NCI-H748 (cell line): ENCODE measurements at regions not wholly inside any gene's neighbourhood (a gene's known extent, or its start where the extent isn't known, plus 50 kb on each side); places are given as distances from the start of the nearest gene placed in this dataset.
"Not testable (repeated sequence)": the region's sequence is repeated elsewhere in the genome, so short reads cannot be mapped to it uniquely, and the experiment has no call there.

Experiments
- DNase-seq: peaks from one replicate; lab custom pipeline; 2025; ENCODE audit not compliant: unreplicated experiment; lab: John Stamatoyannopoulos, UW

DNA sequence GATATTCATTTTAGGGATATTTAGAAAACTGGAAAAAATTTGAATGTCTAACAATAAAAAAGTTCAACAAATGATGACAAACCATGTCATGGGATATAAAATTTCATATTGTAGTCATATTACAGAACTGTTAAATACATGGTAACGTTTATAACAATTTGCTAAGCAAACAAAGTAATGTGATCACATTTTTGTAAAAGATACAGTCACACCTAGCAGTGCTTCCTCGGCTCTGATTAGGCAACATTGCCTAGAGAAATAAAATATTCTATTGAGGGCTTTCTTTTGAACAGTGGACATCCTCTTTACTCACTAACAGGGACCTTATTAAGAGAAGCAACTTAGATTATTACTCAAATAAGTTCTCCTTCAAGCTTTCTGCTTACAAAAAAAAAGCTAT is 605.5 kb downstream of the GATA3 start:
- no peak for DNase-seq

DNA sequence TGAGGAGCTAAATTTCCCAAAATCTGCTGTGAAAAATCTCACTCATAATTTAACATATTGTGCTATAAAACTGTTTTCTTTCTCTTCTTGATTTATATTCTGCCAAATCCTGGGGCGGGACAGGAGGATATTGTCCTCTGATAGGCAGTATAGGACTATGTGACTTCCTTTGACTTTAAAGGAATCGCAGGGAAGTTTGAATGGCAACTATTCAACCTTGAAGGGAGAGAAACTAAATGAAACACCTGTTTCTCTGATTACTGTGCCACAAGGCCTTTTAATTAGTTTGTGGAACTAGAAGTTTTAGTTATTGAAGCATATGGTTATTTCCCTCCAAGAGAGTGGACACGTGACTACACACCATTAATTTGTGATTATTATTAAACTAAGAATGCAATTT is 607.4 kb downstream of the GATA3 start:
- no peak for DNase-seq

DNA sequence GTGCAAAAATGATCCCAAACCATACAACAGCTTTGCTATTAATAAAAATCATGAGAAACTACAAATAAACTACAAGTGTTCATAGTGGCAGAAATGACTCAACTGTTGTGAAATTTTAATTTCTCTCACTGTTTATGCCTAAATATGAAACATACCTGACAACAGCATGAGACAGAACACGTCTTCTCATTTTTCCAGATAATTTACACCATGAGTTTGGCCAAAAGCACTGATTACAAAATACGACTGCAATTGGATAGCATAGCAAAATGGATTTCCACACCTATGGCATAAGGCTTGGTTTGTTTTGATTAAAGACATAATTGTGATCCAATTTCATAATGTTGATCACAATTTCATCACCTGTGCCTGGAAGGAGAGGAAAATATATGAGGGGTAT is 608.6 kb downstream of the GATA3 start:
- no peak for DNase-seq

DNA sequence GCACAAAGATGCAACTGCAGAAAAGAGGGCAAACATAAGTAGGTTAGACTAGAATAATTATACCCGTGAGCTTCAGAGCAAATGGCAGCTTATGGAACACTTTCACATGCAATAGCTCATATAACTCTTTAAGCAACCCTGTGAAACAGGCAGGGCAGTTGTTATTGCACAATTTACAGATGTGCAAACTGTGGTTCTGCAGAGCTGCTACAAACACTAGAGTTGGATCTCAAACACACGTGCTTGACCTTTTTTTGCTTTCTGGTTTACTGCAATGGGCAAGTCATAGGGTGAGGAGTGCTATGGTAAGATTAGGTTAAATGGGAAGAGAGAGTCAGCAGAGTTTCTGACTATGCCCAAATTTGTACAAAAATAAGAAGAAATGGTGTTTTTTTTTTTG is 610.8 kb downstream of the GATA3 start:
- no peak for DNase-seq

DNA sequence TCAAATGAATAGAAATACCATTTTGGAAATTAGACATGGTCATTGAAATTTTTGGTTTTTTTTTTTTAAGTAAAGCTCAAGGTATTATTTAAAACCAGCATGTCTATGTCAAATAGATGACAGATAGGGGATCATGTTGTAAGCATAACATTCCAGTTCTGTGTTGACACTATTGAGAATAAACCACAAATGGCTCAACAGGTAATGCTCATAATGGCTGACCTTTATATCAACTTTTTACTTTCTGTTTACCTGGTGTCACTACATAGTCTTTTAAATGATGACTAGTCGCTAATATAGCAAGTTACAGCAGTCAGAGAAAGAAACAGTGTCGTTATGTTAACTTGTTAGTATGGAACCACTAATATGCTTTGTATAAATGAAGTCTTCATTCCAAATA is 616.0 kb downstream of the GATA3 start:
- DNase-seq = no peak

DNA sequence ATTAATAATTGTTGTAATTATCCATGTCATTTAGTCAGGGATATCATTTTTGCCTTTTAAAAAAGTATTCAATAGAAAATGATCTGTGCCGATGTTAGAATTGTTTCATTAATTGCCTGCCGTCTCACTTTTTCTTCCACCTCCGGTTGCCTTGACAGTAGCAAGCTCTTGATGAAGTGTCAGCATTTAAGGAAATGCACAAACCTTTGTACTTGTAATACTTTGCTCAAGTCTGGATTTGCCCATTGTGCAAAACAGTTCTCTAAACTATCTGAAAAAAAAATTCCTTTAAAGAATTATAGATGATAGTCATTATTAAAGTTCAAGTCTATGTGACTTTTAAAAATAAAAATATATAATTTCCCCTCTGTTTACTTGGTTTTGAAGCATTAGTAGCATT is 619.7 kb downstream of the GATA3 start:
- DNase-seq = no peak

DNA sequence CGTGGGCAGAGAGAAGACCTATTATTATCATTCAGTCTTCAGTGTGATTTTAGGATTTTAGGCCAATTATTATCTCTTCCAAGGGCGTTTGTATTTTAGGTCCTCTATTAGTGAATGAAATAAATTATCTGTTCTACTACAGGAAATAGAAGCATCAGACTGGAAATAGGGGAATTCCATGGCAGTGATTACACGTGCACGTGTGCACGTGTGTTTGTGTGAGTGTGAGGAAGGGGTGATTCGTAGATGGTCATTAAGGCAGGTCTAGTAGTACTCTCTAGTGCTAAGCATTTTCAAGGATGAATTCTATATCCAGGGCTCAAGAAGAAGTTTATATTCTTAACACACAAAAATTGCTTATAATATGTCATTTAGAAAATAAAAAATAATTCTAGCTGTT is 623.2 kb downstream of the GATA3 start:
- no peak for DNase-seq

DNA sequence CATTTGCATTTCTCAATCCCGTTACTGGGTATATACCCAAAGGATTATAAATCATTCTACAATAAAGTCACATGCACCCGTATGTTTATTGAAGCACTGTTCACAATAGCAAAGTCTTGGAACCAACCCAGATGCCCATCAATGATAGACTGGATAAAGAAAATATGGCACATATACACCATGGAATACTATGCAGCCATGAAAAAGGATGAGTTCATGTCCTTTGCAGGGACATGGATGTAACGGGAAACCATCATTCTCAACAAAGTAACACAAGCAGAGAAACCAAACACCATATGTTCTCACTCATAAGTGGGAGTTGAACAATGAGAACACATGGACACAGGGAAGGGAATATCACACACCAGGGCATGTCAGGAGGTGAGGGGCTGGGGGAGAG is 630.4 kb downstream of the GATA3 start:
- not testable (repeated sequence) for DNase-seq

DNA sequence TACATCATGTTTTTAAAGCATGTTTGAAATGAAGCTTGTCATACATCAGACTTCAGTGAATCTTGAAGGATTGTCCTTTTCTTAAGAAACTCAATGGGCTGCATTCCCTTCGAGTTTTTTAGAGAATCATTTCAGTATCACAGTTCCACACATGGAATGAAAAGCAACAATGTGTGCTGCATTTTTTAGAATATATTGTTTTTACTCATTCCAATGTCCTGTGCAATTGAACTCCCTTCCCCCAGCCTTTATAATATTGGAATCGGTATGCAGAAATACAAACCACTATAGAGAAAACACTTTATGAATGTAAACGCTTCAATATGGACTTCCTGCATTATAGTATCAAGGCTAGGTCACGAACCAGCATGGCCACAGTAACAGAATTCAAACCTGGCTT is 634.4 kb downstream of the GATA3 start:
- no peak for DNase-seq

DNA sequence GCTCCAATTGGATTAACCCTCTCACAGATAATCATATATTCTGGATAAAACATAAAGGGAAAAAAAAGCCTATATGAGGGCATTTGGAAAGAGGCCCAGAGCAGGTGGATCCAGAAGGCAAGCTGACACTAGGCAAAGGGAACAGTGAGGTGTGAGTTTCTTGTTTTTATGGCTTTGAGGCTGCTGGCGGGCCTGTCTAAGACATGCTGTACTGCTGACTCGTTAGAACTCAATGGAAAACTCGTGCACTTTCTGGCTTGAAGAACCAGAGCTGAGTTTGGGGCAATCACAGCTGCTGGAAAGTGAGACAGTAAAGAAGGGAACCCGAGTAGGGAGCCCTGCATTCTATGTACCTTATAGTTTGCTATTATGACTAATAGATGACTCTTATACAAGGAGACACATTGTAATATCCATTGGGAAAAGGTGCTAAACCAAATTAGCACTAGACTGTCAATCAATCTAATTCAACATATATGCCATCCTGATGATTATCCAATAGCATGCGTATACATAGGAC is 637.1 kb downstream of the GATA3 start:
- no peak for DNase-seq

DNA sequence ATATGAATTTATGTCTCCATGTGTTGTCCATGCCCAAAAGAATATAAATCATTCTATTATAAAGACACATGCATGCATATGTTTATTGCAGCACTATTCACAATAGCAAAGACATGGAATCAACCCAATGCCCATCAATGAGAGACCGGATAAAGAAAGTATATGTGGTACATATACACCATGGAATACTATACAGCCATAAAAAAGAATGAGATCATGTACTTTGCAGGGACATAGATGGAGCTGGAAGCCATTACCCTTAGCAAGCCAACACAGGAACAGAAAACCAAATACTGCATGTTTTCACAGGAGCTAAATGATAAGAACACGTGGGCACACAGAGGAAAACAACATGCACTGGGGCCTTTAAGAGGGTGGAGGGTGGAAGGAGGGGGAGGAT is 639.1 kb downstream of the GATA3 start:
- DNase-seq = not testable (repeated sequence)

DNA sequence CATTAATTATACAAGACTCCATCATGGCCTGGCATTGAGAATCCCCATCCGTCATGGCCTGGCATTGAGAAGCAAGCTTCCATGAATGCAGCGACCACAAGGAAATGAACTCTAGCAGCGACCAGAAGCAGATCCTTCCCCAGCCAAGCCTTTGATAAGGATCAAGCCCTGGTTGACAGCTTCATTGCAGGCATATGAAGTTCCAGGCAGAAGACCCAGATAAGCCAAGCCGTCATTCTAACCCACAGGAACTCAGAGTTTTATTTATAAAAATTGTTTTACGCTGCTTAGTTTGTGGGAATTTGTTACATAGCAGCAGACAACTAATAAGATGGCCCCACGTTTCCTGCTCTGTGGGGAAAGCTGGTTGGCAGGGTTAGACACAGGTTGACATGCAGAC is 642.3 kb downstream of the GATA3 start:
- DNase-seq = no peak

DNA sequence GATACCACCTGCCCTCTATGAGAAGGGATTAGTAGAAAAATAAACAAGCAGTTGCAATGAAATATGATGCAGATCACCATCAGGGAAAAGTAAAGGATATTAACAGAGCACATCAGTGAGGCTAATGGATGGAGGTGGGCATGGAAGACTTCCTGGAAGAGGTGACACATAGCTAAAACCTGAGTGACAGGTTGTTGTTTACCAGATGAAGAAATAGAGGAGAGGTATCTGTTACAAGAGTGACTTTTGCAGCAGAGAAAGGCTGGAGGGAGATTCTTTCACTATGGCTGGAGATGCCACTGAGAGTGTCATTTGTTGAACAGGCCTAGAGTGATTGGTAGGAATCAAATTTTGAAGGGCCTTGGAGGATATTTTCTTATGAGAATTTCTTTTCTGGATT is 646.2 kb downstream of the GATA3 start:
- DNase-seq = no peak

DNA sequence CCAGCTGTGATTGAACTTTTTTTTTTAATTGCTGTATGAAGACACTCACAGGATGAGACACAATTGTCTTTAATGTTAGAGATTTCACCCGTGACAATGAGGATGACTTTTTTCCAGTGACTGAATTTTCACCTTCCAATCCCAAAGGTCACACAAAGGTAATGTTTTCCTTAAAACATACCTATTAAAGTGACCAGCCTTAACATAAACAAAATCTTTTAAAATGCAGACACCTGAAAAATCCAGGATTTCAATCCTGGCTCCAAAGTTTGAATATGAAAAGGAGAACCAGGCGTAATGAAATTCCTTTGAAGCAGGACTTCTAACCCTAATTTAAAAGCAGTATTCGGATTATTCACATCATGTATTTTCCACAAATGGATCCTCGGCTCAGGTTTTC is 647.7 kb downstream of the GATA3 start:
- no peak for DNase-seq

DNA sequence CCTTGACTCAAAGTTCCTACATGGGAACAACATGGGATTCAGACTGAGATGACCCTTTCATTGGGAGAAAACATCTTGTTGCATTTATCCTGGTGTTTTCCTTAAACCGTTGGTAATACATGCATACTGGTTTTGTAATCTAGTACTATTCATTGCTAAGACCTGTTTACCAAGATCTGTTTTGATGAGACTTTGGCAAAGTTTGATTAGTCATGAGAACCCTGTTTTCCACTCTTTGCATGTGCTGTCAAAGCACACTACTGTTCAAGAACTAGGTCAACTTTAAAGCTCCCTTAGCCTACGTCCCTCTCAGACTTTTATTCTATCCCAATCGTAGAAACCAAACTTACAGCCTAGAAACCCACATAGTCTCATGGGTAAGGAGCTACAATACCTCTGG is 650.9 kb downstream of the GATA3 start:
- DNase-seq = no peak

DNA sequence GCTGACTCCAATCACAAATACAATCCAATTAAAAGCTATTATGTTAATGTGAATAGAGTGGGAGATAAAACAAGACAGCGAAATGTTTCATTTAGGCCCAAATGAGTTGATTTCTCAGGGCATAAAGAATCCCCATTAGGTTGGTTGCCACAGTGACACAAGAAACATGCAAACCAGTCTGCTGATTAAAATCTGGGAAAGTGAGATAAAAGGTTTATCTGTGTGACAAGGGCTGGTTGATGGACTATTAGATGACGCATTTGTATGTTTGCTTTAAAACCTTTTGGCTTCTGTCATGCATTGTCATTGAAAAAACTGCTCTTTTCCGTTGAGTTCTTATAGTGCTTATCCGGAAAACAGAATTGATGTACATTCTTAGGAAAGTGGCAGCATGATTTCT is 658.2 kb downstream of the GATA3 start:
- no peak for DNase-seq

DNA sequence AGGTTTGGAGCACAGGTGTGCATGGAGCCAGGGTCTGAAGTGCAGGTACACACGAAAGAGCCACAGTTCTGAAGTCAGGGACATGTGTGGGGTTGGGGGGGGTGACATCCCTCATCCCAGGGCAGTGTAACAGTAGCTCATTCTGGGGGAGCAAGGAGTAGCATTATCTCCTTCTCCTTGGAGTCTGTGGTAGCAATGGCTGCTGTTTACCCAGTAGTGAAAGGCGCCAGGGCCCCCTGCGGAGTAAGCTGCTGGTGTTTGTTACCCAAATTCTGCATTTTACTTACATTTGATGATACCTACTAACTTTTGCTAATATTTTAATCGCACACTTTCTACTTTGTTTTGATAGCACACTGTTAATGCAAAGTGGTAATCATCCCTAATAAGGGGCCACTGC is 665.5 kb downstream of the GATA3 start:
- DNase-seq = no peak

DNA sequence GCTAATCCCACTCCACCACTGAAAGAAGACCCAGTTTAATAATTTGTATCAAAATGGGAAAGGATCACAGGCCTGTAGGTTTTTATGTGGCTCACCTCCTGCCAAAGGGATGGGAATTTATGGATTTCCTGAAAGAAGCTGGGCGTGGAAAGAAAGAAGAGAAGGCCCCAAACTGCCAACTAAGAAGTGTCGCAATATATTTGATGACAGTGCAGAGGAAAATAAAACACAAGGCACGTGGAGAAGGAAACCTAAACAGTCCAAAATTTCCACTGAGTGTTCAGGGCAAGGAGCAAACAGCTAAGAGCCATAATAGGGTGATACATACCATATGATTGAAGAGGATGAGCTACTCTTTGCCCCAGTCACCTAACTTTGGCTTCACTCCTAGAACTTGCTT is 667.2 kb downstream of the GATA3 start:
- no peak for DNase-seq

DNA sequence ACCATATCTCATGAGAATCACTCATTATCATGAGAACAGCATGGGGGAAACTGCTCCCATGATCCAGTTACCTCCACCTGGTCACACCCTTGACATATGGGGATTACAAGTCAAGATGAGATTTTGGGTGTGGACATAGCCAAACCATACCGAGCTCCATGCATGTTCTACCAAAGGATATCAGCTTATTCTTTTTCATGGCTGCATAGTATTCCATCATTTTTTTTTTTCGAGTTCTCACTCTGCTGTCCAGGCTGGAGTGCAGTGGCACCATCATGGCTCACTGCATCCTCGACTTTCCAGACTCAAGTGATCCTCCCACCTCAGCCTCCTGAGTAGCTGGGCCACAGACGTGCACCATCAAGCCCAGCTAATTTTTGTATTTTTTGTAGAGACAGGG is 668.3 kb downstream of the GATA3 start:
- DNase-seq = no peak

DNA sequence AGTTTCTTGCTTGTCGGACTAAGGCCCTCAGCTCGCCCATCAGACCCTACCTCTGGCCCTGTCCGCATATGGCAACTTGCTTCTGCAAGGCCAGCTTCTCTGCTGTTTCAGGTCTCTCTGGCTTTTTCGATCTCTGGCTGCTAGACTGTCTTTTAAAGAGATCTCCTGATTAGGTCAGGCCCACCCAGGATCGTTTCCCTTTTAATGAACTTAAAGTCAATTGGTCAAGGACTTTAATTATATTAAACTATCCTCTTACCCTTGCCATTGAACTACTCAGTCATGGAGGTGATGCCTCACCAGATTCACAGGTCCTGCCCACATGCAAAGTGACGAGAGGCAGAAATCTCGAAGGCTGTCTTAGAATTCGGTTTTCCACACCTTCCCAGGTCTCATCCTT is 670.9 kb downstream of the GATA3 start:
- no peak for DNase-seq

DNA sequence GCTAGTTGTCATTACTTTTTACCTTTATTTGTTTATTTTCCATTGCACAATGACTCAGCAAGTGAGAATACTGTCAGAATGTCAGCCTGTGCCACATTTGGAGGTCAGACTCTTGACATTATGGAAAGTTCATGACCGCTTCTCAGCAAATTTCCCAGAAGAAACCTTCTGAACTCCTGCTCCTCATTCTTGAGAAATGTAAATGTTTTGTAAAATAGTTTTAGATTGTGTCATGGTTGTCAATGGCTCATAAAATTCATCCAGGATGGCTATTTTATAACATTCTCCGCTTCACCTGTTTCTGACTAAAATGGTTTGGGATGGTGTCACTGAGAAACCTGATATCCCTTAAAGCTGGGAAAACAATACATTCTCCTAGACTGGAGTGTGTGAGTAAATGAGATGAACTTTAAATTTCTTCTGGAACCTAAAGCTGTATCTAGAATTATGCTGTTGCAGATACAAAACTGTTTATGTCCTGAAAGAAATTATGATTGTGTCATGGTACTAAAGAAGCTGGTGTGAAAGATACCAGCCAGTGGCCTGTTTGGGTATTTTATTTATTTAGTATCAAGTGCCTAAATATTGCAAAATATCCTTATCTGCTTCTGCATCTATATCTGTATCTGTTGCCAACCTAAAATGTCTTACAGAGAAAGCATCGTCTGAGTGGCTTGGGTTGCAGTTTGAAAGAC is 671.7 kb downstream of the GATA3 start:
- DNase-seq = no peak

DNA sequence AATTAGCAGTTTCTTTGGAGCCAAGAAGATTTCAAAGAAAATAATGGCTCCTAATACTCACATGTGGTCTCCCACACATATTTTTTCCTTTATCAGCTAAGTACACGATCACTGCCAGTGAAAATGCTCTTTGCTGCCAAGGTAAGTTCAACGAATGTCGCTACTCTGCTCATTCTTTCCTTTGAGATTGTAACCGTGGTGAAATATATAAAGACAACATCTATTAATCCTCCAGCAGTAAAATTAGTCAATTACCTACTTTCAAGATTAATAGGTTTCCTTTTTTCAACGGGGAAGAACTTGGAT is 672.2 kb downstream of the GATA3 start:
- no peak for DNase-seq
